ENCODE measurements at regions not wholly inside any gene's neighbourhood (a gene's known extent, or its start where the extent isn't known, plus 50 kb on each side); places are given as distances from the start of the nearest gene placed in this dataset.
"Not testable (repeated sequence)": the region's sequence is repeated elsewhere in the genome, so short reads cannot be mapped to it uniquely, and the experiment has no call there.

- DNase-seq (ENCODE audit: low spot score) = no peak
These were observed 1915.0 kb upstream of the CELF4 start for GRCh38 chr18:39480494-39481195.

- DNase-seq (ENCODE audit: low spot score) = no peak
These were observed 1898.4 kb upstream of the CELF4 start for GRCh38 chr18:39464006-39464405.

GRCh38 chr18:39462436-39462835, 1896.8 kb upstream of the CELF4 start:
- peak; percentile 56 for DNase-seq (ENCODE audit: low spot score)

- DNase-seq (ENCODE audit: low spot score) = no peak
These were observed 1894.5 kb upstream of the CELF4 start for GRCh38 chr18:39460136-39460535.

GRCh38 chr18:39455285-39455684, 1889.7 kb upstream of the CELF4 start:
- peak; percentile 39 for DNase-seq (ENCODE audit: low spot score)

GRCh38 chr18:39454866-39455265, 1889.3 kb upstream of the CELF4 start:
- DNase-seq (ENCODE audit: low spot score) = no peak

- DNase-seq (ENCODE audit: low spot score) = peak; percentile 57
These were observed 1888.3 kb upstream of the CELF4 start for GRCh38 chr18:39453882-39454281.

- no peak for DNase-seq (ENCODE audit: low spot score)
These were observed 1887.8 kb upstream of the CELF4 start for GRCh38 chr18:39453356-39453755.

- no peak for DNase-seq (ENCODE audit: low spot score)
These were observed 1885.4 kb upstream of the CELF4 start for GRCh38 chr18:39450958-39451357.

GRCh38 chr18:39449566-39449965, 1884.0 kb upstream of the CELF4 start:
- DNase-seq (ENCODE audit: low spot score) = no peak

GRCh38 chr18:39448942-39449341, 1883.3 kb upstream of the CELF4 start:
- peak; percentile 23 for DNase-seq (ENCODE audit: low spot score)

GRCh38 chr18:39444957-39445356, 1879.4 kb upstream of the CELF4 start:
- DNase-seq (ENCODE audit: low spot score) = not testable (repeated sequence)

GRCh38 chr18:39441648-39442047, 1876.0 kb upstream of the CELF4 start:
- no peak for DNase-seq (ENCODE audit: low spot score)

GRCh38 chr18:39435996-39436395, 1870.4 kb upstream of the CELF4 start:
- DNase-seq (ENCODE audit: low spot score) = no peak

- DNase-seq (ENCODE audit: low spot score) = no peak
These were observed 1869.6 kb upstream of the CELF4 start for GRCh38 chr18:39435209-39435608.

- DNase-seq (ENCODE audit: low spot score) = no peak
These were observed 1868.8 kb upstream of the CELF4 start for GRCh38 chr18:39434223-39434920.

- no peak for DNase-seq (ENCODE audit: low spot score)
These were observed 1859.7 kb upstream of the CELF4 start for GRCh38 chr18:39425172-39425850.

- DNase-seq (ENCODE audit: low spot score) = no peak
These were observed 1858.7 kb upstream of the CELF4 start for GRCh38 chr18:39424261-39424660.

GRCh38 chr18:39421276-39421675, 1855.7 kb upstream of the CELF4 start:
- no peak for DNase-seq (ENCODE audit: low spot score)

GRCh38 chr18:39419315-39419714, 1853.7 kb upstream of the CELF4 start:
- no peak for DNase-seq (ENCODE audit: low spot score)

GRCh38 chr18:39415471-39415870, 1849.9 kb upstream of the CELF4 start:
- no peak for DNase-seq (ENCODE audit: low spot score)

GRCh38 chr18:39414009-39414700, 1848.6 kb upstream of the CELF4 start:
- DNase-seq (ENCODE audit: low spot score) = peak; percentile 90
